ENCODE measurements at regions not wholly inside any gene's neighbourhood (a gene's known extent, or its start where the extent isn't known, plus 50 kb on each side); places are given as distances from the start of the nearest gene placed in this dataset.

GRCh38 chr13:85853161-85853894 lies 54.1 kb upstream of the SLITRK6 start:
- Histone ChIP-seq H3K27ac (ENCODE audit: low read depth, low read length) (no peak overlapping the region), H3K9me3 (ENCODE audit: control insufficient read depth in 5 of 5, low read length in 5 of 5) (peaks cover 0 to 24% (median 3%) of the 10 kb centered on the region in 5 donors), H3K36me3 (ENCODE audit: control insufficient read depth in 5 of 5, insufficient read depth in 5 of 5, low read length in 5 of 5) (no peaks in the 10 kb centered on the region), H3K27me3 (ENCODE audit: control insufficient read depth in 5 of 5, insufficient read depth in 4 of 5, low read length in 5 of 5) (no peaks in the 10 kb centered on the region), H3K4me3 (ENCODE audit: low read depth in 1 of 5, low read length in 5 of 5) (no peak overlapping the region), H3K9ac (ENCODE audit: low read length in 5 of 5) (no peak overlapping the region), H3K4me1 (ENCODE audit: control insufficient read depth in 5 of 5, insufficient read depth in 5 of 5, low read length in 5 of 5) (no peaks in the 10 kb centered on the region)
